ENCODE measurements at regions not wholly inside any gene's neighbourhood (a gene's known extent, or its start where the extent isn't known, plus 50 kb on each side); places are given as distances from the start of the nearest gene placed in this dataset.

- no peaks in the 10 kb centered on the region for H4K20me1 ChIP-seq (ENCODE audit: control insufficient read depth, extremely low read depth, insufficient read depth, low read length)
- no peak overlapping the region for H3K4me3 ChIP-seq (replicated peaks in 1 of 4; ENCODE audit: control extremely low read depth in 1 of 4, insufficient read depth in 1 of 4, low read depth in 3 of 4, low read length in 4 of 4)
- H3K79me2 ChIP-seq (ENCODE audit: control insufficient read depth, insufficient read depth, low read length): no peaks in the 10 kb centered on the region
- no peaks in the 10 kb centered on the region for H3K4me1 ChIP-seq (ENCODE audit: control insufficient read depth, extremely low read depth, insufficient read depth, low read length)
- H3K4me2 ChIP-seq (ENCODE audit: extremely low read depth, insufficient read depth, low read length): no peak overlapping the region
- H3K27ac ChIP-seq (ENCODE audit: insufficient read depth, low read length): no peak overlapping the region
- no peak for DNase-seq (ENCODE audit: low read depth in 2 of 2)
- H3K27me3 ChIP-seq (ENCODE audit: control insufficient read depth, insufficient read depth, low read length): no peaks in the 10 kb centered on the region
- H3K9me3 ChIP-seq (ENCODE audit: control insufficient read depth, insufficient read depth, low read depth, low read length): no peaks in the 10 kb centered on the region
- TF ChIP-seq EZH2 (IDR thresholded peaks at IDR 0.05; ENCODE audit: low read length, missing control alignments) (no peak), CTCF (conservative IDR thresholded peaks at IDR 0.05 in 1 of 2, IDR thresholded peaks at IDR 0.05 in 1 of 2; ENCODE audit: low read depth in 1 of 2, low read length in 2 of 2) (no peak)
- no peak overlapping the region for H2AFZ ChIP-seq (ENCODE audit: low read length)
- no peak overlapping the region for H3K9ac ChIP-seq (ENCODE audit: insufficient read depth, low read length)
- no peaks in the 10 kb centered on the region for H3K36me3 ChIP-seq (ENCODE audit: control insufficient read depth, insufficient read depth, low read length)
Observed at GRCh38 chr2:201568217-201568820, 75.0 kb downstream of the TMEM237 start.

GRCh38 chr2:201559067-201559710 lies 84.1 kb downstream of the TMEM237 start:
- no peaks in the 10 kb centered on the region for H3K27me3 ChIP-seq (ENCODE audit: control insufficient read depth, insufficient read depth, low read length)
- H3K4me1 ChIP-seq (ENCODE audit: control insufficient read depth, extremely low read depth, insufficient read depth, low read length): no peaks in the 10 kb centered on the region
- H3K79me2 ChIP-seq (ENCODE audit: control insufficient read depth, insufficient read depth, low read length): no peaks in the 10 kb centered on the region
- no peak for DNase-seq (ENCODE audit: low read depth in 2 of 2)
- TF ChIP-seq CTCF (conservative IDR thresholded peaks at IDR 0.05 in 1 of 2, IDR thresholded peaks at IDR 0.05 in 1 of 2; ENCODE audit: low read depth in 1 of 2, low read length in 2 of 2) (no peak), EZH2 (IDR thresholded peaks at IDR 0.05; ENCODE audit: low read length, missing control alignments) (no peak)
- H3K4me2 ChIP-seq (ENCODE audit: extremely low read depth, insufficient read depth, low read length): no peak overlapping the region
- H4K20me1 ChIP-seq (ENCODE audit: control insufficient read depth, extremely low read depth, insufficient read depth, low read length): no peaks in the 10 kb centered on the region
- no peak overlapping the region for H3K27ac ChIP-seq (ENCODE audit: insufficient read depth, low read length)
- H3K9me3 ChIP-seq (ENCODE audit: control insufficient read depth, insufficient read depth, low read depth, low read length): no peaks in the 10 kb centered on the region
- H3K36me3 ChIP-seq (ENCODE audit: control insufficient read depth, insufficient read depth, low read length): no peaks in the 10 kb centered on the region
- no peak overlapping the region for H2AFZ ChIP-seq (ENCODE audit: low read length)
- no peak overlapping the region for H3K9ac ChIP-seq (ENCODE audit: insufficient read depth, low read length)
- H3K4me3 ChIP-seq (replicated peaks in 1 of 4; ENCODE audit: control extremely low read depth in 1 of 4, insufficient read depth in 1 of 4, low read depth in 3 of 4, low read length in 4 of 4): no peak overlapping the region

GRCh38 chr2:201558665-201559064 lies 84.6 kb downstream of the TMEM237 start:
- Histone ChIP-seq H3K27me3 (ENCODE audit: control insufficient read depth, insufficient read depth, low read length) (no peaks in the 10 kb centered on the region), H3K4me3 (replicated peaks in 1 of 4; ENCODE audit: control extremely low read depth in 1 of 4, insufficient read depth in 1 of 4, low read depth in 3 of 4, low read length in 4 of 4) (no peak overlapping the region), H3K79me2 (ENCODE audit: control insufficient read depth, insufficient read depth, low read length) (no peaks in the 10 kb centered on the region), H2AFZ (ENCODE audit: low read length) (no peak overlapping the region), H4K20me1 (ENCODE audit: control insufficient read depth, extremely low read depth, insufficient read depth, low read length) (no peaks in the 10 kb centered on the region), H3K9me3 (ENCODE audit: control insufficient read depth, insufficient read depth, low read depth, low read length) (no peaks in the 10 kb centered on the region), H3K9ac (ENCODE audit: insufficient read depth, low read length) (no peak overlapping the region), H3K4me2 (ENCODE audit: extremely low read depth, insufficient read depth, low read length) (no peak overlapping the region), H3K27ac (ENCODE audit: insufficient read depth, low read length) (no peak overlapping the region), H3K4me1 (ENCODE audit: control insufficient read depth, extremely low read depth, insufficient read depth, low read length) (no peaks in the 10 kb centered on the region), H3K36me3 (ENCODE audit: control insufficient read depth, insufficient read depth, low read length) (no peaks in the 10 kb centered on the region)
- DNase-seq (ENCODE audit: low read depth in 2 of 2): no peak
- TF ChIP-seq CTCF (conservative IDR thresholded peaks at IDR 0.05 in 1 of 2, IDR thresholded peaks at IDR 0.05 in 1 of 2; ENCODE audit: low read depth in 1 of 2, low read length in 2 of 2) (no peak), EZH2 (IDR thresholded peaks at IDR 0.05; ENCODE audit: low read length, missing control alignments) (no peak)
